ENCODE measurements at regions not wholly inside any gene's neighbourhood (a gene's known extent, or its start where the extent isn't known, plus 50 kb on each side); places are given as distances from the start of the nearest gene placed in this dataset.

GRCh38 chr20:12023194-12023795 is 105.6 kb downstream of the BTBD3 start:
- no peaks in the 10 kb centered on the region for H3K4me1 Mint-ChIP-seq
- no CpG with 5 or more reads among the region's 3 CpGs for WGBS (ENCODE audit: extremely low coverage, insufficient read length, low lambda C conversion rate)

More at GRCh38 chr20:12023194-12023795, 105.6 kb downstream of the BTBD3 start:
- no peaks in the 10 kb centered on the region for H3K27me3 Mint-ChIP-seq (ENCODE audit: low read depth)
- H3K27ac ChIP-seq (ENCODE audit: insufficient read length, low read depth, low read length), result no peak overlapping the region
- no peaks in the 10 kb centered on the region for H3K79me2 ChIP-seq (ENCODE audit: insufficient read depth, low read length)
- no peak for TF ChIP-seq CTCF (conservative IDR thresholded peaks at IDR 0.05)
- H3K4me2 ChIP-seq (ENCODE audit: insufficient read depth, insufficient read length, low read length), result no peak overlapping the region
- H3K14ac ChIP-seq (ENCODE audit: insufficient read depth, low read length), result no peak overlapping the region
- no peaks in the 10 kb centered on the region for H4K20me1 ChIP-seq (ENCODE audit: control insufficient read depth, insufficient read depth, insufficient read length)
- no peak overlapping the region for H4K8ac ChIP-seq (replicated peaks; ENCODE audit: insufficient read length, low read depth, low read length)
- no peak overlapping the region for H3K18ac ChIP-seq (ENCODE audit: insufficient read length, low read depth, low read length)
- no peak overlapping the region for H4K91ac ChIP-seq (ENCODE audit: insufficient read length, low read depth, low read length)
- no peak overlapping the region for H3K56ac ChIP-seq (ENCODE audit: insufficient read length, low read depth, low read length)
- H2BK12ac ChIP-seq (ENCODE audit: insufficient read length, low read depth, low read length), result no peak overlapping the region
- H3K4me3 Mint-ChIP-seq, result no peak overlapping the region
- no peak overlapping the region for H2AFZ ChIP-seq (ENCODE audit: low read length)
- H3T11ph ChIP-seq (ENCODE audit: low read length), result no peak overlapping the region
- no peak overlapping the region for H2BK20ac ChIP-seq (ENCODE audit: low read depth, low read length, poor library complexity, severe bottlenecking)
- H3K23ac ChIP-seq (ENCODE audit: insufficient read length, low read depth, low read length), result no peak overlapping the region
- H3K23me2 ChIP-seq (ENCODE audit: insufficient read length, low read depth, low read length, poor library complexity, severe bottlenecking), result no peaks in the 10 kb centered on the region
- H3K79me1 ChIP-seq (ENCODE audit: insufficient read depth, low read depth, low read length, poor library complexity, severe bottlenecking), result no peaks in the 10 kb centered on the region
- H3K9me3 ChIP-seq (ENCODE audit: control insufficient read depth, low read depth, low read length), result no peaks in the 10 kb centered on the region
- H3K27me3 ChIP-seq (ENCODE audit: insufficient read depth, low read length), result no peaks in the 10 kb centered on the region
- no peak overlapping the region for H2BK15ac ChIP-seq (ENCODE audit: low read depth, low read length)
- H2BK120ac ChIP-seq (ENCODE audit: low read depth, low read length, poor library complexity, severe bottlenecking), result no peak overlapping the region
- H3K36me3 Mint-ChIP-seq (ENCODE audit: insufficient read depth in 1 of 3, low read depth in 3 of 3), result no peaks in the 10 kb centered on the region
- DNase-seq, result no peak
- no peaks in the 10 kb centered on the region for H3K9me3 Mint-ChIP-seq
- H3K27ac Mint-ChIP-seq, result no peak overlapping the region
- H2AK5ac ChIP-seq (ENCODE audit: insufficient read length, low read length), result no peak overlapping the region
- no peaks in the 10 kb centered on the region for H3K4me1 ChIP-seq (ENCODE audit: insufficient read depth, low read length)
- no peak overlapping the region for H3K4ac ChIP-seq (ENCODE audit: low read depth, low read length)
- no peak overlapping the region for H3K9ac ChIP-seq (ENCODE audit: extremely low read depth, insufficient read length, low read length)
- no peak overlapping the region for H2BK5ac ChIP-seq (ENCODE audit: insufficient read length, low read length)
- no peak overlapping the region for H4K5ac ChIP-seq (ENCODE audit: insufficient read length, low read depth, low read length)
